PC-9 (cell line): ENCODE measurements at regions not wholly inside any gene's neighbourhood (a gene's known extent, or its start where the extent isn't known, plus 50 kb on each side); places are given as distances from the start of the nearest gene placed in this dataset.

ENCODE experiments used
- CTCF ChIP-seq: fragments of 200-600 bp; sonication (generic); conservative IDR thresholded peaks from 2 replicates; pipeline ENCODE4 v1.6.1; 2017; ENCODE audit warnings: mixed run types, antibody characterized with exemption, mild to moderate bottlenecking, moderate library complexity
- EZH2 ChIP-seq: fragments of 200-600 bp; sonication (generic); IDR thresholded peaks from 2 replicates; pipeline ENCODE4 v1.8.0; 2017; ENCODE audit warnings: antibody characterized with exemption, low read depth

- no peak for TF ChIP-seq CTCF
- no peak for TF ChIP-seq EZH2
Measured at GRCh38 chr3:64432870-64433269, 207.6 kb upstream of the PRICKLE2 start.
